Right lobe of liver (tissue), 4 donors: ENCODE measurements at regions not wholly inside any gene's neighbourhood (a gene's known extent, or its start where the extent isn't known, plus 50 kb on each side); places are given as distances from the start of the nearest gene placed in this dataset.

Source experiments
- POLR2A ChIP-seq: fragments of 450-650 bp; IDR thresholded peaks from one replicate; pipeline ENCODE4 v1.6.1; 2017; ENCODE audit warnings: antibody characterized with exemption, mild to moderate bottlenecking
- TF ChIP-seq, protein P1 (sequence below), 4 donors: fragments of 200-600 bp in 3 of 4; fragments of 450-650 bp in 1 of 4; IDR thresholded peaks; one replicate each; pipeline versions ENCODE4 v1.5.1 to v1.8.0; 2016 to 2022; ENCODE audit warnings: antibody characterized with exemption in 4 of 4, mild to moderate bottlenecking in 2 of 4
- donor health status: DM: no; HTN: no; CAD: no.
- donor health status: DM: no; HTN: no; CAD: no.
- donor health status: DM: no; HTN: yes; CAD: no.

DNA sequence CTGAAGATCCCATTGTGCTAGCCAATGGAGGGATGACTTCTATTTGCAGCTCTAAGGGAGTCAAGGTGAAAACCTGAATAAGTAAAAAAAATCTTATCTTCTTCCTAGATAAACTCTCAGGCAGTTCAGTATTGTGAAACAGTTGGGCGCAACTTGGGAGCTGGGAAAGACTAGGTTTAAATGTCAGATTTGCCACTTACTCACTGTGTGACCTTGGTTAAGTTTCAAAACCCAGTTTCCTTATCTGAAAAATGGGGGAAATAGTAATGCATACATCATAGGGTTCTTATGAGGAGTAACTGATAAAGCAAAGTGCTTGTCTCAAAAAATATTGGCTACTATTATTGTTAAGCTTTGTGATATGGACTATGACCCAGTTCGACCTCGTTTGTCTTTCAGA is 88.8 kb downstream of the CD83 start:
- TF ChIP-seq, protein P1, sequence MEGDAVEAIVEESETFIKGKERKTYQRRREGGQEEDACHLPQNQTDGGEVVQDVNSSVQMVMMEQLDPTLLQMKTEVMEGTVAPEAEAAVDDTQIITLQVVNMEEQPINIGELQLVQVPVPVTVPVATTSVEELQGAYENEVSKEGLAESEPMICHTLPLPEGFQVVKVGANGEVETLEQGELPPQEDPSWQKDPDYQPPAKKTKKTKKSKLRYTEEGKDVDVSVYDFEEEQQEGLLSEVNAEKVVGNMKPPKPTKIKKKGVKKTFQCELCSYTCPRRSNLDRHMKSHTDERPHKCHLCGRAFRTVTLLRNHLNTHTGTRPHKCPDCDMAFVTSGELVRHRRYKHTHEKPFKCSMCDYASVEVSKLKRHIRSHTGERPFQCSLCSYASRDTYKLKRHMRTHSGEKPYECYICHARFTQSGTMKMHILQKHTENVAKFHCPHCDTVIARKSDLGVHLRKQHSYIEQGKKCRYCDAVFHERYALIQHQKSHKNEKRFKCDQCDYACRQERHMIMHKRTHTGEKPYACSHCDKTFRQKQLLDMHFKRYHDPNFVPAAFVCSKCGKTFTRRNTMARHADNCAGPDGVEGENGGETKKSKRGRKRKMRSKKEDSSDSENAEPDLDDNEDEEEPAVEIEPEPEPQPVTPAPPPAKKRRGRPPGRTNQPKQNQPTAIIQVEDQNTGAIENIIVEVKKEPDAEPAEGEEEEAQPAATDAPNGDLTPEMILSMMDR (IDR thresholded peaks at IDR 0.05) = no peak
- no peak for TF ChIP-seq POLR2A
